ENCODE measurements at regions not wholly inside any gene's neighbourhood (a gene's known extent, or its start where the extent isn't known, plus 50 kb on each side); places are given as distances from the start of the nearest gene placed in this dataset.

- Histone ChIP-seq H3K9me2 (replicated peaks; ENCODE audit: control insufficient read depth, low read length) (no peaks in the 10 kb centered on the region), H3K4me3 (ENCODE audit: low read length) (no peak overlapping the region), H3K27me3 (ENCODE audit: control insufficient read depth, low read length) (no peaks in the 10 kb centered on the region), H3K4me1 (ENCODE audit: control insufficient read depth, low read length) (peaks cover 41% of the 10 kb centered on the region), H4K20me1 (ENCODE audit: control insufficient read depth, insufficient read depth, low read depth, low read length) (no peaks in the 10 kb centered on the region), H3F3A (ENCODE audit: control insufficient read depth, insufficient read depth) (peaks cover 8% of the 10 kb centered on the region), H3K4me2 (ENCODE audit: low read length) (no peak overlapping the region), H3K27ac (ENCODE audit: low read depth, low read length) (no peak overlapping the region), H3K79me2 (ENCODE audit: control insufficient read depth, low read length) (no peaks in the 10 kb centered on the region), H3K9me3 (ENCODE audit: control insufficient read depth, insufficient read depth, low read length) (no peaks in the 10 kb centered on the region), H3K36me3 (ENCODE audit: control insufficient read depth, low read length) (no peaks in the 10 kb centered on the region)
- TF ChIP-seq CTCF (IDR thresholded peaks at IDR 0.05; ENCODE audit: low read depth, low read length, poor library complexity, severe bottlenecking) (no peak), EZH2phosphoT487 (IDR thresholded peaks at IDR 0.05; ENCODE audit: borderline replicate concordance, low read length) (no peak)
These were observed 675.2 kb upstream of the ID2 start for GRCh38 chr2:8006626-8007025.

DNA sequence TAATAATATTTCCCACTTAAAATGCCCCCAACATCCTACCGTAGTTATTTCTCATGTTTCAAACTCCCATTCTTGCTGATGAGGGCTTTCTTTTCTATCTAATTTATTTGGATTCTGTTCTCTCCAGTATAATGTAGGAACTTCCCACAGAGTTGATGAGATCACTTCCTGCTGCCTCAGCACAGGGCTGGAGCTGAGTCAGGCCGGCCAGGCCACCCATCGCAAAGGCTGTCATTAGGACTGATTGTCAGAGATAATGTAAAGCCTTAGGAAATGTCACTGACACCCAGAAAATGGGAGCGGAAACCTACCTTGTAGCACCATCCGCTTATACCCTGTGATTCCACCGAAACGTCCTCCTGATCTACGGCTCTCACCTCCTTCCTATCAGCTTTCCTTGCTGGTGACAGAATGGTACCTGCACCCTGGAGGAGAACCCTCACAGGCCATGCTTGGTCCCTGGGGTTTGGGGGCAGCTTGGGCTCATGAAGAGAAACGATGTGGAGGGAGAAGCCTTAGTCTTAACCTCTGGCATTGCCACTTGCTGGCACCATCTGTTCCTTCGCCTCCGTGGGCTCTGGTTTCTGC lies 672.8 kb upstream of the ID2 start:
- Histone ChIP-seq H3K4me3 (ENCODE audit: low read length) (no peak overlapping the region), H3K9me2 (replicated peaks; ENCODE audit: control insufficient read depth, low read length) (no peaks in the 10 kb centered on the region), H3K79me2 (ENCODE audit: control insufficient read depth, low read length) (no peaks in the 10 kb centered on the region), H3F3A (ENCODE audit: control insufficient read depth, insufficient read depth) (no peaks in the 10 kb centered on the region; the same call in 1 of the 2 replicates), H3K27ac (ENCODE audit: low read depth, low read length) (no peak overlapping the region), H4K20me1 (ENCODE audit: control insufficient read depth, insufficient read depth, low read depth, low read length) (no peaks in the 10 kb centered on the region), H3K36me3 (ENCODE audit: control insufficient read depth, low read length) (no peaks in the 10 kb centered on the region), H3K4me2 (ENCODE audit: low read length) (no peak overlapping the region), H3K9me3 (ENCODE audit: control insufficient read depth, insufficient read depth, low read length) (no peaks in the 10 kb centered on the region), H3K27me3 (ENCODE audit: control insufficient read depth, low read length) (no peaks in the 10 kb centered on the region), H3K4me1 (ENCODE audit: control insufficient read depth, low read length) (peaks cover 16% of the 10 kb centered on the region)
- TF ChIP-seq EZH2phosphoT487 (IDR thresholded peaks at IDR 0.05; ENCODE audit: borderline replicate concordance, low read length) (no peak), CTCF (IDR thresholded peaks at IDR 0.05; ENCODE audit: low read depth, low read length, poor library complexity, severe bottlenecking) (no peak)

DNA sequence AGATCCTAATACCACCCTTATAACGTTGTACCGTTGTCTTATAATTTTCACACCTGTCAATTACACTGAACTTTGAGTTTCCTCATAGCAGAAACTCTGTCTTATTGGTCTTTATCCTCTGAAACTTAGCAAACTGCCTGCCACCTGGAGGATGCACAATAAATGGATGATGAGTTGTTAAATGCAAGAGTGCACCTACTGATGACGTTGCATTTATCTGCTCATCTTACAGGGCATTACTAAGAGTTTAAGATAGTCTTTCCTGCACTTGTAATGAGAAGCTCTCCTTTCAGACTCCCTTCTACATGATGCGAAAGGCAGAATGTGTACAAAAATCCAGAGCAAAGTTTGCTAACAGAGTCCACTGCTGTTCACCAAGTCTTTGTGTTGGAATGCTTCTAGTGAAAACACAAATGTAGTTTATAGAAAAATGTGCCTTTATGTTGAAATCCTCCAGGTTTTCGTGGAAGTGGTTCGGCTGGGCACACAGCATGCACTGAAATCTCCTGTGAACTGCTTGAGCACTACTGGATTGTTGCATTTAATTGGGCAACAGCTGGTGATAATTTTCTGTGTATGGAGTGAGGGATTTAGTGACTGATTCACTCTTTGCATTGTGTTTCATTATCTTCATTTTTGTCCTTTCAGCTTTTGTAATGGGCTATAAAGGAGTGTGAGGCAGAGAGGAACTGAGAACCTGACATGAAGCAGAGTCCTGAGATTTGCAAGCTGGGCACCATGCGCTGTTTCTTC lies 665.8 kb upstream of the ID2 start:
- peaks cover 2% of the 10 kb centered on the region for H3K9me3 ChIP-seq (ENCODE audit: control insufficient read depth, insufficient read depth, low read length)

More for the DNA sequence above, 665.8 kb upstream of the ID2 start:
- Histone ChIP-seq H3K4me3 (ENCODE audit: low read length) (no peak overlapping the region), H3K9me2 (replicated peaks; ENCODE audit: control insufficient read depth, low read length) (no peaks in the 10 kb centered on the region), H3K4me2 (ENCODE audit: low read length) (no peak overlapping the region), H3K4me1 (ENCODE audit: control insufficient read depth, low read length) (peaks cover 9% of the 10 kb centered on the region), H3K36me3 (ENCODE audit: control insufficient read depth, low read length) (no peaks in the 10 kb centered on the region), H3K27ac (ENCODE audit: low read depth, low read length) (no peak overlapping the region), H3K27me3 (ENCODE audit: control insufficient read depth, low read length) (no peaks in the 10 kb centered on the region), H4K20me1 (ENCODE audit: control insufficient read depth, insufficient read depth, low read depth, low read length) (no peaks in the 10 kb centered on the region), H3F3A (ENCODE audit: control insufficient read depth, insufficient read depth) (no peaks in the 10 kb centered on the region), H3K79me2 (ENCODE audit: control insufficient read depth, low read length) (no peaks in the 10 kb centered on the region)
- TF ChIP-seq CTCF (IDR thresholded peaks at IDR 0.05; ENCODE audit: low read depth, low read length, poor library complexity, severe bottlenecking) (no peak), EZH2phosphoT487 (IDR thresholded peaks at IDR 0.05; ENCODE audit: borderline replicate concordance, low read length) (no peak)

Measured in DOHH2 (cell line).